Gastroesophageal sphincter (tissue), 4 donors: ENCODE measurements at regions not wholly inside any gene's neighbourhood (a gene's known extent, or its start where the extent isn't known, plus 50 kb on each side); places are given as distances from the start of the nearest gene placed in this dataset.

Source experiments
- ATAC-seq: fragments of 150-250 bp; one replicate; pipeline ENCODE4 v1.9.1; 2016; ENCODE audit warnings: mild to moderate bottlenecking, moderate library complexity
- H3K27ac ChIP-seq, 4 donors: fragments of 200-600 bp; sonication (generic) in 3 of 4; 1 replicate in 3 of 4; 2 replicates in 1 of 4; pipeline ENCODE4 v1.5.1; 2016 to 2019
- H3K27me3 ChIP-seq: fragments of 200-600 bp; sonication (generic); one replicate; pipeline ENCODE4 v1.5.1; 2019
- H3K36me3 ChIP-seq, 2 donors: fragments of 200-600 bp; sonication (generic); one replicate each; pipeline ENCODE4 v1.5.1; 2019; ENCODE audit warnings: control low read depth in 1 of 2
- H3K4me1 ChIP-seq, 3 donors: fragments of 200-600 bp; sonication (generic); 1 replicate in 2 of 3; 2 replicates in 1 of 3; pipeline ENCODE4 v1.5.1; 2016 to 2019; ENCODE audit warnings: control low read depth in 2 of 3
- H3K4me3 ChIP-seq, 2 donors: fragments of 200-600 bp; sonication (generic); one replicate each; pipeline ENCODE4 v1.5.1; 2019; ENCODE audit warnings: mild to moderate bottlenecking in 1 of 2, moderate library complexity in 1 of 2
- H3K9me3 ChIP-seq, 3 donors: fragments of 200-600 bp; sonication (generic); one replicate each; pipeline ENCODE4 v1.5.1; 2017 to 2019; ENCODE audit warnings: control low read depth in 2 of 3
- EP300 ChIP-seq: sonication (generic); formaldehyde crosslinking; IDR thresholded peaks from one replicate; pipeline ENCODE4 v1.6.1; 2017; ENCODE audit warnings: antibody characterized with exemption, mild to moderate bottlenecking
- POLR2A ChIP-seq, 2 donors: fragments of 450-650 bp; IDR thresholded peaks; one replicate each; pipeline ENCODE4 v1.6.1; 2017; ENCODE audit warnings: antibody characterized with exemption in 2 of 2, mild to moderate bottlenecking in 2 of 2, moderate library complexity in 1 of 2
- POLR2AphosphoS5 ChIP-seq: sonication (generic); formaldehyde crosslinking; IDR thresholded peaks from one replicate; pipeline ENCODE4 v1.6.1; 2017; ENCODE audit warnings: antibody characterized with exemption
- WGBS, 2 donors: methylation state at CpG; one replicate each; pipeline ENCODE4 v1.1.5; 2018; ENCODE audit warnings: low coverage in 1 of 2; 5-methylcytosine and 5-hydroxymethylcytosine counted together
- TF ChIP-seq, protein P1 (sequence below), 4 experiments: fragments of 200-600 bp in 2 of 4; fragments of 450-650 bp in 2 of 4; sonication (generic) in 1 of 4; IDR thresholded peaks; one replicate each; pipeline ENCODE4 v1.5.1; 2017 to 2019; ENCODE audit warnings: antibody characterized with exemption in 4 of 4, mild to moderate bottlenecking in 2 of 4, moderate library complexity in 2 of 4

GRCh38 chr22:49042877-49043859 lies 784.5 kb downstream of the BRD1 start:
- H3K36me3 ChIP-seq = no peaks in the 10 kb centered on the region
- peaks cover 74% of the 10 kb centered on the region for H3K27me3 ChIP-seq
- no peak for TF ChIP-seq POLR2AphosphoS5
- TF ChIP-seq POLR2A (IDR thresholded peaks at IDR 0.05) = no peak
- TF ChIP-seq, protein P1, sequence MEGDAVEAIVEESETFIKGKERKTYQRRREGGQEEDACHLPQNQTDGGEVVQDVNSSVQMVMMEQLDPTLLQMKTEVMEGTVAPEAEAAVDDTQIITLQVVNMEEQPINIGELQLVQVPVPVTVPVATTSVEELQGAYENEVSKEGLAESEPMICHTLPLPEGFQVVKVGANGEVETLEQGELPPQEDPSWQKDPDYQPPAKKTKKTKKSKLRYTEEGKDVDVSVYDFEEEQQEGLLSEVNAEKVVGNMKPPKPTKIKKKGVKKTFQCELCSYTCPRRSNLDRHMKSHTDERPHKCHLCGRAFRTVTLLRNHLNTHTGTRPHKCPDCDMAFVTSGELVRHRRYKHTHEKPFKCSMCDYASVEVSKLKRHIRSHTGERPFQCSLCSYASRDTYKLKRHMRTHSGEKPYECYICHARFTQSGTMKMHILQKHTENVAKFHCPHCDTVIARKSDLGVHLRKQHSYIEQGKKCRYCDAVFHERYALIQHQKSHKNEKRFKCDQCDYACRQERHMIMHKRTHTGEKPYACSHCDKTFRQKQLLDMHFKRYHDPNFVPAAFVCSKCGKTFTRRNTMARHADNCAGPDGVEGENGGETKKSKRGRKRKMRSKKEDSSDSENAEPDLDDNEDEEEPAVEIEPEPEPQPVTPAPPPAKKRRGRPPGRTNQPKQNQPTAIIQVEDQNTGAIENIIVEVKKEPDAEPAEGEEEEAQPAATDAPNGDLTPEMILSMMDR (IDR thresholded peaks at IDR 0.05) = no peak
- no peak for TF ChIP-seq EP300
- ATAC-seq = no peak
- H3K4me3 ChIP-seq = no peak overlapping the region
- H3K4me1 ChIP-seq = no peaks in the 10 kb centered on the region
- no peaks in the 10 kb centered on the region for H3K9me3 ChIP-seq
- H3K27ac ChIP-seq = no peak overlapping the region
- WGBS, 2 donors = 78 to 83% methylated on average over 4 to 14 of the region's 28 CpGs

DNA sequence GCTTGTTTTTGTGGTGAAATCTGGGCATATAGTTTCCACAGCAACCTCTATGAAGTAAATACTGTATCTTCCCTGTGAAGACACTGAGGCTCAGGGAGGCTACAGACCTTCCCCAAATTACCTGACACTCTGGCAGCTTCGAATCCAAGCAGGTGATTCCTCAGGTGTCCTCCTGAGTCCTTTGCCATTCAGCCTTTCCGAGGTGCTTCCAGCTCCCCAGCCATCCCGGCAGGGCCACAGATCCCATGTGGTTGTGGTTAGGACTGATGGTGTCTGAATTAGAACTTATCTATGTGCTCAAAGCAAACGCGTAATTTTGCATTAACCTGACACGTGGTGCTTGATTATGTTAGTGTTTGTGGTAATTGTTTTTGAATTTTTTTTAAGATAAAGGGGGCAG lies 785.6 kb downstream of the BRD1 start:
- no peaks in the 10 kb centered on the region for H3K36me3 ChIP-seq
- no peak for TF ChIP-seq EP300
- TF ChIP-seq, protein P1 (IDR thresholded peaks at IDR 0.05) = no peak
- TF ChIP-seq POLR2AphosphoS5 = no peak
- TF ChIP-seq POLR2A (IDR thresholded peaks at IDR 0.05) = no peak
- H3K4me3 ChIP-seq = no peak overlapping the region
- no peaks in the 10 kb centered on the region for H3K9me3 ChIP-seq
- no peak overlapping the region for H3K27ac ChIP-seq
- no peaks in the 10 kb centered on the region for H3K4me1 ChIP-seq
- no peak for ATAC-seq
- 54 to 82% methylated on average over 6 of the region's 6 CpGs for WGBS, 2 donors
- peaks cover 72% of the 10 kb centered on the region for H3K27me3 ChIP-seq

DNA sequence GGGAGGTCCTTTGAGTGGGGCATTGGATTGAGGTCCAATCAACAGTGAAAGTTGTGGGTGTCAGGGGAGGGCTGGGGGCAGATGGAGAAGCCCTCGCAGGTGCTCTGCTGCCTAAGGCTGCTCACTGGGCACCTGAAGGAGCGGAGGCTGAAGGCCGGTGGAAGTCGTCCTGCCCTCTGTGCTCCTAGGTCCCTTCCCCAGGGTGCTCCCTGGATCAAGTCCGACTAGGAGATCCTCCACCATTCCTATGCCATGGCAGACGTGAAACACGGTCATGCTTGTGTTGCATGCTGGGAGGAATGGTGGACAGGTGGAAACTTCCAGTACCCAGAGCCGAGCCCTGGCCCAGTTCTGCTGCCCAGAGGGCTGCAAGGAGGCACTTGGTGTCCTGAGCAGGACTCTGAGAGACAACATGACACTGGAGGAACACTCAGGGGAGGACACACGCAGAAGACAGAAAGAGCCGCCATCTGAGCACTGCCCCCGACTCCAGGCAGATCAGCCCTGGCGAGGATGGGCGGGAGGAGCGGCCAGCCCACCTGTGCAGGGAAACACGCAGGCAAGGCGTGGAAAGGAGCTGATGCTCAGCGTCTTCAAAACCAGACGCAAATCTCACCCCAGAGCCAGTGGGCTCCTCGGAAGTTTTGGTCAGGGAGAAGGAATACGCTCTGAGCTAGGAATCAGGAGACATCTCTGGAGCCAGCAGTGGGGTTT lies 786.8 kb downstream of the BRD1 start:
- no peak for TF ChIP-seq EP300
- no peak for TF ChIP-seq POLR2A (IDR thresholded peaks at IDR 0.05)
- TF ChIP-seq, protein P1 (IDR thresholded peaks at IDR 0.05) = no peak
- no peak for TF ChIP-seq POLR2AphosphoS5
- WGBS, 2 donors = 81% methylated on average over 3 of the region's 20 CpGs; no CpG with 5 or more reads in 1 of the 2 donors
- Histone ChIP-seq H3K36me3 (no peaks in the 10 kb centered on the region), H3K9me3 (no peaks in the 10 kb centered on the region), H3K4me1 (no peaks in the 10 kb centered on the region), H3K27me3 (peaks cover 66% of the 10 kb centered on the region), H3K27ac (no peak overlapping the region), H3K4me3 (no peak overlapping the region)
- ATAC-seq = no peak

DNA sequence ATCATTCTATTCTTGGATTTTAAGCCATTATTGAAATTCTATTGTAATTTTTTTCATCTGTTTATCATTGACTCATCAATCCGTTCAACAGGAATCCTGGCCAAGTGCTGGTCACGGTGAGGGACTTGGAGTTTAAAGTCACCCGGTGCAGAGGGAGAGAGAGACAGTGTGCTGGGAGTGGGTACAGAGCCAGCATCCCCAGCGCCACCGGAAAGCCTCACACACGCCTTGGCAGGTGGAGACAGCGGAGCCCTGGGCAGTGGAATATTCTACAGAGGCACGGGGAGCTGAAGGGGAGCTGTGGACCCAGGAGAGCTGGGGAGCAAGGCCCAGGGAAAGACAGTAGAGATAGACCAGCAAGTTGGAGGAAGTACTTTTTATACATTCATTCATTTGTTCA lies 787.6 kb downstream of the BRD1 start:
- WGBS, 2 donors = 65 to 66% methylated on average over 5 to 8 of the region's 8 CpGs
- ATAC-seq = no peak
- Histone ChIP-seq H3K4me3 (no peak overlapping the region), H3K4me1 (no peaks in the 10 kb centered on the region), H3K27me3 (peaks cover 66% of the 10 kb centered on the region), H3K27ac (no peak overlapping the region), H3K9me3 (no peaks in the 10 kb centered on the region), H3K36me3 (no peaks in the 10 kb centered on the region)
- TF ChIP-seq, protein P1 (IDR thresholded peaks at IDR 0.05) = no peak
- TF ChIP-seq POLR2AphosphoS5 = no peak
- TF ChIP-seq EP300 = no peak
- TF ChIP-seq POLR2A (IDR thresholded peaks at IDR 0.05) = no peak
